RWPE2 (cell line): ENCODE measurements at regions not wholly inside any gene's neighbourhood (a gene's known extent, or its start where the extent isn't known, plus 50 kb on each side); places are given as distances from the start of the nearest gene placed in this dataset.

ENCODE experiments used
- ATAC-seq: fragments of 200-7000 bp; cut with Tn5 transposase; 3 replicates; pipeline ENCODE4 v1.9.1; 2021; ENCODE audit warnings: low read depth
- DNase-seq: peaks from one replicate; pipeline ENCODE4 v3.0.0-alpha.2; 2020; ENCODE audit warnings: low spot score
- H3K27ac ChIP-seq: fragments of 450-650 bp; 2 replicates; pipeline ENCODE4 v1.5.1; 2017; ENCODE audit warnings: mild to moderate bottlenecking; ENCODE audit not compliant: poor library complexity, severe bottlenecking
- H3K27me3 ChIP-seq: fragments of 250-450 bp; sonication (Bioruptor Pico); 2 replicates; pipeline ENCODE4 v1.5.1; 2021; ENCODE audit warnings: mild to moderate bottlenecking, moderate library complexity; ENCODE audit not compliant: insufficient read depth, poor library complexity, severe bottlenecking
- H3K36me3 ChIP-seq: fragments of 250-450 bp; sonication (Bioruptor Pico); 2 replicates; pipeline ENCODE4 v1.5.1; 2020; ENCODE audit warnings: low read depth, mild to moderate bottlenecking, moderate library complexity
- H3K4me1 ChIP-seq: fragments of 250-450 bp; sonication (Bioruptor Pico); 2 replicates; pipeline ENCODE4 v1.5.1; 2021; ENCODE audit warnings: mild to moderate bottlenecking, moderate library complexity; ENCODE audit not compliant: insufficient read depth, poor library complexity, severe bottlenecking
- H3K4me3 ChIP-seq: fragments of 250-450 bp; sonication (Bioruptor Pico); 2 replicates; pipeline ENCODE4 v1.5.1; 2021; ENCODE audit warnings: mild to moderate bottlenecking, moderate library complexity; ENCODE audit not compliant: severe bottlenecking
- H3K9me3 ChIP-seq: fragments of 250-450 bp; sonication (Bioruptor Pico); 2 replicates; pipeline ENCODE4 v1.5.1; 2021; ENCODE audit warnings: mild to moderate bottlenecking, moderate library complexity; ENCODE audit not compliant: severe bottlenecking
- CTCF ChIP-seq: fragments of 450-650 bp; IDR thresholded peaks from one replicate; pipeline ENCODE4 v1.5.1; 2017; ENCODE audit warnings: mild to moderate bottlenecking, moderate library complexity; ENCODE audit not compliant: poor library complexity, severe bottlenecking

GRCh38 chr13:107200491-107200890 lies 632.6 kb upstream of the ARGLU1 start:
- Histone ChIP-seq H3K4me1 (peaks cover 4% of the 10 kb centered on the region), H3K36me3 (no peaks in the 10 kb centered on the region), H3K4me3 (no peak overlapping the region), H3K9me3 (no peaks in the 10 kb centered on the region), H3K27ac (no peak overlapping the region), H3K27me3 (no peaks in the 10 kb centered on the region)
- no peak for TF ChIP-seq CTCF
- ATAC-seq (no peak), DNase-seq (no peak)

DNA sequence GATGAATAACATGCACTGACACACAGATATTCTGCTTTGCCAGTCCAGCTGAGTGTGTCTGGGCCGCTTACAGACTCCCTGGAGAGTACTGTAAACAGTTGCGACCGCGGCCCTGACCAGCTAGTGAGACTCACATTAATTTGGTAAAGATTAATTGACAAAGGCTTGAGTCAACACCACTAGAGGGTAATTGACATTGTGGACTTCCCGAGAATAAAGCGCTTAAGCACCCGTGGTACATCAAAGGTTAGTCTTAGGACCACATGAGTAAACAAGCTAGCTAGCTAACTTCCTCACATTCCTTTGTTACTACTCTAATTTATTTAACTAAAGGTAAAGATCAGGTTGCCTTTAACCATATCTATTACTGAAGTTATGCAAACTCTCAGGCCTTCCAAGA lies 624.4 kb upstream of the ARGLU1 start:
- H3K27me3 ChIP-seq: no peaks in the 10 kb centered on the region
- TF ChIP-seq CTCF: no peak
- no peak overlapping the region for H3K27ac ChIP-seq
- no peak overlapping the region for H3K4me3 ChIP-seq
- H3K4me1 ChIP-seq: no peaks in the 10 kb centered on the region
- no peaks in the 10 kb centered on the region for H3K36me3 ChIP-seq
- DNase-seq: no peak
- H3K9me3 ChIP-seq: no peaks in the 10 kb centered on the region
- ATAC-seq: no peak

DNA sequence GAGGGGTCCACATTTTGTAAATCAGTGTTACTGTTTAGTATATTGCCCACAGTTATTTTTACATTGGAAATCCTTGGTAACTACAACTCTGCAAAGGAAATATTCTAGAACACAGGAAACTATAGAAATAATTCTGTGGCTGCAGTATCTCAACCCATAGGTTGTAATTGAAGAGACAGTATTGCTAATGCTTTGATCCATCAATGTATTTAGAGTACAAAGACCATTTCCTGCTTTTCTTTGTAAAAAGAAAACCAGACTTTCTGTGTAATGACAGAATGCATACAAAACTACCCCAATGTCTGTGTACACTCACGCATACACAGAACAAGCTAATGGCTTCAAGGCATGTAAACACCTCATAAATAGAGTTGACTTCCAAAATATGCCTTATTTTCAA lies 622.1 kb upstream of the ARGLU1 start:
- Histone ChIP-seq H3K4me3 (no peak overlapping the region), H3K27ac (no peak overlapping the region), H3K36me3 (no peaks in the 10 kb centered on the region), H3K4me1 (no peaks in the 10 kb centered on the region), H3K9me3 (no peaks in the 10 kb centered on the region), H3K27me3 (no peaks in the 10 kb centered on the region)
- no peak for DNase-seq
- no peak for TF ChIP-seq CTCF
- no peak for ATAC-seq

DNA sequence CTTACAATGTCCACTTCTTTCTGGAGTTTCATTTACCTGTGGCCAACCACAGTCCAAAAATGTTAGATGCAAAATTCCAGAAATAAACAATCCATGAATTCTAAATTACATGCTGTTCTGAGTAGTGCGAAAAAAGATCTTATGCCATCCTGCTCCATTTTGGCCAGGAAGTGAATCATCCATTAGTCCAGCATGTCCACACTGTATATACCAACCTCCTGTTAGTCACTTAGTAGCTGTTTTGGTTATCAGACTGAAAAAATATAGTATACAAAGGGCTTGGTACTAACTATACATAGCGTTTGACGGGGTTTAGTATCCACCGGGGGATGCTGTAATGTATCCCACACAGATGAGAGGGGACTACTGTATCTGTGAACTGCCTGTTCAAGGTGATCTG lies 618.0 kb upstream of the ARGLU1 start:
- H3K4me3 ChIP-seq: no peak overlapping the region
- no peaks in the 10 kb centered on the region for H3K36me3 ChIP-seq
- TF ChIP-seq CTCF: no peak
- H3K27ac ChIP-seq: no peak overlapping the region
- no peaks in the 10 kb centered on the region for H3K27me3 ChIP-seq
- ATAC-seq (peak; percentile 81), DNase-seq (no peak)
- no peaks in the 10 kb centered on the region for H3K9me3 ChIP-seq
- H3K4me1 ChIP-seq: no peaks in the 10 kb centered on the region

DNA sequence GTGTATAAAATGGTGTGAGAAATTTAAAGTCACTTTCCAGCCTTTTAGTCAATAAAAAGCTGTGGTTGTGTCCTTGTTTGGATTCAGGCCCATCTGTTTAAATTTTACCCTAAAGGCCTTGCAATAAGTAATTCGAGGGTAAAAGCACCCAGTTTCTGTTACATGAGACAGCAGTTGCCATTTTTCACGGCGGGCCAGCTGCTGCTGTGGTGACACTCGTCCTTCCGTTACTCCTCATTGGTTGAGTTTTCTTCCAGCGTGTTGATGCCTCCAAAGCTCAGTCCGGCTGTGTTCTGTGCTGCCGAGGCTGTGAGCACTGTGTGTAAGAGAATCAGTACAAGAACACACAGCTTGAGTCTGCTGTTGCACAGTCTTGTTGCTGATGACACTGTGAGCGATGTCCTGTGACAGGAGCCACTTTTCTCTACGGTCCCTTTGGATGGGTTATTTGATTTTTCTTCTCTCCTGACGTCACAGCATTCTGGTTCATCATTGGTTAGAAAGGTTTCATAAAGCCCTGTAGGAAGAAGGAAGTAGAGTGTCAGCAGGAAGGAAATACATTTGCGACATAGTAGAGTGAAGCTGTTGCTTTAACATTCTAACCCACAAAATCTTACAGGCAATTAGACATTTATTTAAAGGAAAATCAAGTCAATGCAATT lies 602.5 kb upstream of the ARGLU1 start:
- Histone ChIP-seq H3K27ac (no peak overlapping the region), H3K4me3 (no peak overlapping the region), H3K9me3 (no peaks in the 10 kb centered on the region), H3K27me3 (peaks cover 5% of the 10 kb centered on the region), H3K36me3 (no peaks in the 10 kb centered on the region), H3K4me1 (no peaks in the 10 kb centered on the region)
- ATAC-seq (no peak; the same call in 2 of the 3 replicates), DNase-seq (no peak)
- TF ChIP-seq CTCF: no peak
